ENCODE measurements at regions not wholly inside any gene's neighbourhood (a gene's known extent, or its start where the extent isn't known, plus 50 kb on each side); places are given as distances from the start of the nearest gene placed in this dataset.

- no peak for TF ChIP-seq CTCF (conservative IDR thresholded peaks at IDR 0.05; ENCODE audit: control insufficient read depth, insufficient read depth, low read depth, low read length)
- DNase-seq (ENCODE audit: low read depth) = no peak
- no peak overlapping the region for H3K4me3 ChIP-seq (ENCODE audit: control insufficient read depth, low read depth, low read length)
These were observed 85.0 kb upstream of the CLPB start for GRCh38 chr11:72519220-72519881.

GRCh38 chr11:72514331-72514730 lies 80.0 kb upstream of the CLPB start:
- DNase-seq (ENCODE audit: low read depth) = no peak
- no peak overlapping the region for H3K4me3 ChIP-seq (ENCODE audit: control insufficient read depth, low read depth, low read length)
- TF ChIP-seq CTCF (conservative IDR thresholded peaks at IDR 0.05; ENCODE audit: control insufficient read depth, insufficient read depth, low read depth, low read length) = no peak

GRCh38 chr11:72513411-72513810 lies 79.1 kb upstream of the CLPB start:
- H3K4me3 ChIP-seq (ENCODE audit: control insufficient read depth, low read depth, low read length) = no peak overlapping the region
- DNase-seq (ENCODE audit: low read depth) = no peak
- no peak for TF ChIP-seq CTCF (conservative IDR thresholded peaks at IDR 0.05; ENCODE audit: control insufficient read depth, insufficient read depth, low read depth, low read length)

GRCh38 chr11:72512956-72513355 lies 78.6 kb upstream of the CLPB start:
- no peak for DNase-seq (ENCODE audit: low read depth)

GRCh38 chr11:72511393-72512047 lies 77.2 kb upstream of the CLPB start:
- no peak overlapping the region for H3K4me3 ChIP-seq (ENCODE audit: control insufficient read depth, low read depth, low read length)
- DNase-seq (ENCODE audit: low read depth) = no peak
- no peak for TF ChIP-seq CTCF (conservative IDR thresholded peaks at IDR 0.05; ENCODE audit: control insufficient read depth, insufficient read depth, low read depth, low read length)

More at GRCh38 chr11:72512956-72513355, 78.6 kb upstream of the CLPB start:
- H3K4me3 ChIP-seq (ENCODE audit: control insufficient read depth, low read depth, low read length) = no peak overlapping the region
- TF ChIP-seq CTCF (conservative IDR thresholded peaks at IDR 0.05; ENCODE audit: control insufficient read depth, insufficient read depth, low read depth, low read length) = no peak

- TF ChIP-seq CTCF (conservative IDR thresholded peaks at IDR 0.05; ENCODE audit: control insufficient read depth, insufficient read depth, low read depth, low read length) = no peak
- no peak for DNase-seq (ENCODE audit: low read depth)
- H3K4me3 ChIP-seq (ENCODE audit: control insufficient read depth, low read depth, low read length) = no peak overlapping the region
These were observed 72.7 kb upstream of the CLPB start for GRCh38 chr11:72507050-72507449.

Measured in fibroblast of mammary gland (primary cell).